ENCODE measurements at regions not wholly inside any gene's neighbourhood (a gene's known extent, or its start where the extent isn't known, plus 50 kb on each side); places are given as distances from the start of the nearest gene placed in this dataset.

DNA sequence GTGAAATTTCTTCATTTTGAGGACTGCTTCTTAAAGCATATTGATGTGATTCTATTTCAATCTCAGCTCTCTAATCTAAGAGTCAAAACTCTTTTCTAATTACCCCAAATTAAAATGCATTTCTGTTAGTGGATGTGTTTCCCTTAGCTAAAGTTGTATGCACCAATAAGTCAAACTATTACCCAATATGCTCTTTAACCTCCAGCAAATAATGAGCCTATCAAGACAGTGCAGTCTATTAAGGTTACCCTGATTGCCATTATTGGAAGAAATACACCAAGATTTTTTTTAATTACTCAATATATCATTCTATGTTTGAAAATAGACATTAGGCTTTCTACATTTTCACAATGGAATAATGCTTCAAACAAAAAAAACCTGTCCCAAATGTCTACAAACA lies 310.0 kb downstream of the BTG1 start:
- TF ChIP-seq, protein P1, sequence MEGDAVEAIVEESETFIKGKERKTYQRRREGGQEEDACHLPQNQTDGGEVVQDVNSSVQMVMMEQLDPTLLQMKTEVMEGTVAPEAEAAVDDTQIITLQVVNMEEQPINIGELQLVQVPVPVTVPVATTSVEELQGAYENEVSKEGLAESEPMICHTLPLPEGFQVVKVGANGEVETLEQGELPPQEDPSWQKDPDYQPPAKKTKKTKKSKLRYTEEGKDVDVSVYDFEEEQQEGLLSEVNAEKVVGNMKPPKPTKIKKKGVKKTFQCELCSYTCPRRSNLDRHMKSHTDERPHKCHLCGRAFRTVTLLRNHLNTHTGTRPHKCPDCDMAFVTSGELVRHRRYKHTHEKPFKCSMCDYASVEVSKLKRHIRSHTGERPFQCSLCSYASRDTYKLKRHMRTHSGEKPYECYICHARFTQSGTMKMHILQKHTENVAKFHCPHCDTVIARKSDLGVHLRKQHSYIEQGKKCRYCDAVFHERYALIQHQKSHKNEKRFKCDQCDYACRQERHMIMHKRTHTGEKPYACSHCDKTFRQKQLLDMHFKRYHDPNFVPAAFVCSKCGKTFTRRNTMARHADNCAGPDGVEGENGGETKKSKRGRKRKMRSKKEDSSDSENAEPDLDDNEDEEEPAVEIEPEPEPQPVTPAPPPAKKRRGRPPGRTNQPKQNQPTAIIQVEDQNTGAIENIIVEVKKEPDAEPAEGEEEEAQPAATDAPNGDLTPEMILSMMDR (IDR thresholded peaks at IDR 0.05; ENCODE audit: insufficient read depth, low read length, poor library complexity, severe bottlenecking) = no peak
- no peak for TF ChIP-seq EZH2phosphoT487 (conservative IDR thresholded peaks at IDR 0.05; ENCODE audit: low read length)
- no peaks in the 10 kb centered on the region for H3F3A ChIP-seq (ENCODE audit: insufficient read depth)
- no peak overlapping the region for H3K27ac ChIP-seq (ENCODE audit: low read depth, low read length)
- no peaks in the 10 kb centered on the region for H3K9me3 ChIP-seq (ENCODE audit: insufficient read depth, low read length)
- no peaks in the 10 kb centered on the region for H3K36me3 ChIP-seq (ENCODE audit: low read length)
- H3K27me3 ChIP-seq (ENCODE audit: low read length) = no peaks in the 10 kb centered on the region
- no peaks in the 10 kb centered on the region for H3K79me2 ChIP-seq (ENCODE audit: insufficient read depth, low read length)
- H3K4me2 ChIP-seq (ENCODE audit: low read depth, low read length, poor library complexity, severe bottlenecking) = no peak overlapping the region
- no peaks in the 10 kb centered on the region for H3K9me2 ChIP-seq (replicated peaks; ENCODE audit: insufficient read depth, low read length)
- H2AFZ ChIP-seq (ENCODE audit: low read depth, low read length, severe bottlenecking) = no peak overlapping the region
- H3K4me3 ChIP-seq (ENCODE audit: insufficient read depth, low read length, poor library complexity, severe bottlenecking) = no peak overlapping the region
- no peak overlapping the region for H3K9ac ChIP-seq (ENCODE audit: low read length)
- H4K20me1 ChIP-seq (ENCODE audit: low read depth, low read length) = no peaks in the 10 kb centered on the region

DNA sequence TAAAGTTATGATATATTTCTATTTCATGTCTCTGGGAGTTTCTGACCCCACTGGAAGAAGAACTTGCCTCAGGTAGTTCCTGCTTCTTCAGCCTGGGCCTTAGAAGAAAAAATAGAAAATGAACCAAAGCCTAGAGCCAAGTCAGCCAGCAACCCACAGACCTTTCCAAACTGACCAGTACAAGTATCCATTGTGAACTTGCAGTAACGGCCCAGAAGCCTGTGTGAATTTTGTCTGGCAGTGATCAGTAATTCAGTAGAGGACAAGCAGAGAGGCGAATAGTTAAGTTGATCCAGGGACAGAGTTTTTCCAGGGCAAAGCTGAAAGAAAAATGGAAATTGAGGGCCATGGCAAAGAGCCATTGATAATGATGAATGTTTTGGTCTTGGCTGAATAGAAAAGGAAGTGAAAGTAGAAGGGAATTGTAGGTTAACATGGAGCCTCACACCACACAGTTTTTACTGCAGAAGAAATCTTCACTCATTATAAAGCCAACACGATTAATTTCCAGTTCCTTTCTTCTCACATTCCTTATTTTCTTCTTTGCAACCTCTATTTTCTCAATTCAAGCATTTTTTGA lies 311.8 kb downstream of the BTG1 start:
- Histone ChIP-seq H3K36me3 (ENCODE audit: low read length) (no peaks in the 10 kb centered on the region), H3K9ac (ENCODE audit: low read length) (no peak overlapping the region), H3F3A (ENCODE audit: insufficient read depth) (no peaks in the 10 kb centered on the region), H2AFZ (ENCODE audit: low read depth, low read length, severe bottlenecking) (no peak overlapping the region), H3K9me2 (replicated peaks; ENCODE audit: insufficient read depth, low read length) (no peaks in the 10 kb centered on the region), H3K27ac (ENCODE audit: low read depth, low read length) (no peak overlapping the region), H3K4me2 (ENCODE audit: low read depth, low read length, poor library complexity, severe bottlenecking) (no peak overlapping the region), H4K20me1 (ENCODE audit: low read depth, low read length) (no peaks in the 10 kb centered on the region), H3K4me3 (ENCODE audit: insufficient read depth, low read length, poor library complexity, severe bottlenecking) (no peak overlapping the region), H3K27me3 (ENCODE audit: low read length) (no peaks in the 10 kb centered on the region), H3K79me2 (ENCODE audit: insufficient read depth, low read length) (no peaks in the 10 kb centered on the region), H3K9me3 (ENCODE audit: insufficient read depth, low read length) (no peaks in the 10 kb centered on the region)
- TF ChIP-seq EZH2phosphoT487 (conservative IDR thresholded peaks at IDR 0.05; ENCODE audit: low read length) = no peak
- TF ChIP-seq, protein P1 (IDR thresholded peaks at IDR 0.05; ENCODE audit: insufficient read depth, low read length, poor library complexity, severe bottlenecking) = no peak

DNA sequence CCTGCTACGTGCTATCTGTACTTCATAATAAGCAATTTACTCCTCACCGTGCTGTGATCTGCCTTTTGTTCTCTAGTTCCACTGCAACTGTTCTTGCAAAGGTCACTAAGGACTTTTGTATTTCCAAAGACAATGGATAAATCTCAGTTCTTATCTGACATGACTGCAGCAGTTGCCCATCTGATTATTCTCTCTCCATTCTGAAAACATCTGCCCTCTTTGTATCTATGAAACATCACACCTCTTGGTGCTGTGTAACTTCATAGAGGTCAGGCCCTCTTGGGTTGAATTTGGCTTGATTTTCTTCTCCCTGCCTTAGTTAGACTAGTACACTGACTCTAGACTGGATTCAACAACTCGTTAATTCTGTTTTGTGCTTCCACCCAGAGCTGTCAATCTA lies 319.6 kb downstream of the BTG1 start:
- no peak overlapping the region for H3K4me2 ChIP-seq (ENCODE audit: low read depth, low read length, poor library complexity, severe bottlenecking)
- no peak overlapping the region for H3K4me3 ChIP-seq (ENCODE audit: insufficient read depth, low read length, poor library complexity, severe bottlenecking)
- H3K79me2 ChIP-seq (ENCODE audit: insufficient read depth, low read length) = no peaks in the 10 kb centered on the region
- H3K36me3 ChIP-seq (ENCODE audit: low read length) = no peaks in the 10 kb centered on the region
- no peaks in the 10 kb centered on the region for H3K9me2 ChIP-seq (replicated peaks; ENCODE audit: insufficient read depth, low read length)
- no peak overlapping the region for H3K9ac ChIP-seq (ENCODE audit: low read length)
- no peaks in the 10 kb centered on the region for H3K27me3 ChIP-seq (ENCODE audit: low read length)
- TF ChIP-seq, protein P1 (IDR thresholded peaks at IDR 0.05; ENCODE audit: insufficient read depth, low read length, poor library complexity, severe bottlenecking) = no peak
- TF ChIP-seq EZH2phosphoT487 (conservative IDR thresholded peaks at IDR 0.05; ENCODE audit: low read length) = no peak
- H2AFZ ChIP-seq (ENCODE audit: low read depth, low read length, severe bottlenecking) = no peak overlapping the region
- H3F3A ChIP-seq (ENCODE audit: insufficient read depth) = no peaks in the 10 kb centered on the region
- H3K27ac ChIP-seq (ENCODE audit: low read depth, low read length) = no peak overlapping the region
- no peaks in the 10 kb centered on the region for H3K9me3 ChIP-seq (ENCODE audit: insufficient read depth, low read length)
- H4K20me1 ChIP-seq (ENCODE audit: low read depth, low read length) = no peaks in the 10 kb centered on the region

Measured in SU-DHL-6 (cell line).